ENCODE measurements at regions not wholly inside any gene's neighbourhood (a gene's known extent, or its start where the extent isn't known, plus 50 kb on each side); places are given as distances from the start of the nearest gene placed in this dataset.

DNA sequence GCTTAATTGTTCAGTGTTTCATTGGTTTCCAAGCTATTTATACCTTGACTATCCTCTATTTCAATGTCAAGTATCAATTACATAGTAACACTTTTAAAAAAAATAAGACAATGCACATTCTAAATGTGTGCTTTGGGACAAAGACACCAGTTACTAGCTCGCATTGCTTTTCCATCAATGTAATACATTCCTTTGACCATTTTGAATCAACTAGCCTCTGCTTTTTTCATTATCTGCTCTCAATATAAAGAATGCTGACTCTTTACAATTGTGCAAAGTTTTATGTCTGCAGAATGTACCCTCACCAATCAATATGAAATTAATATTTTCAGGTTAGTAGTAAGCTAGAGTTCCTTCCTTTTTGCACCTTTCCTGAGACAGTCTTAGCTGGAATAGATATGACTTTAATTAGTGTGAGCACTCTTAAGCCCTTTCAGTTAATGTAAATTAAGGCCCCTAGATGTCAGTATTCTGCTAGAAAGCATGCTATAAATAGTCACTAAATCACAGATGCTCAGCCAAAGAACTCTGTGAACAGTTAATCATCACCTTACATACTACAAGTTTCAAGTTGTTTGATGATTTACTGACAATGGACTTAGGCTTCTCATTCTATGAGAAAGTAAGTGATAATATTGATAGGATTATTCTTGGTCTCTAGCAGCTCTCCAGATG lies 413.6 kb downstream of the PTH2R start:
- TF ChIP-seq POLR2AphosphoS5 (IDR thresholded peaks at IDR 0.05; ENCODE audit: low read depth, low read length) (no peak), POLR2A (IDR thresholded peaks at IDR 0.05; ENCODE audit: low read depth, low read length) (no peak), TAF1 (IDR thresholded peaks at IDR 0.05; ENCODE audit: borderline replicate concordance, low read depth, low read length) (no peak)

All from GM12892 (cell line).